MCF 10A (cell line): ENCODE measurements at regions not wholly inside any gene's neighbourhood (a gene's known extent, or its start where the extent isn't known, plus 50 kb on each side); places are given as distances from the start of the nearest gene placed in this dataset.

ENCODE experiments used
- BruUV-seq: library from RNA; stranded (reverse); fragments of 400-500 nt; replicated peaks from 2 replicates; lab custom pipeline; 2021; lab: Mats Ljungman, UMichigan
- CTCF ChIA-PET: fragments of 300-600 bp; sonication (Branson Sonifier 250); formaldehyde crosslinking; extraction: SDS; loops from one replicate; lab custom pipeline; 2021; ENCODE audit warnings: antibody characterized with exemption, inconsistent platforms; lab: Yijun Ruan, JAX
- POLR2A ChIA-PET: fragments of 300-600, 350-650 bp; sonication (Branson Sonifier 250); formaldehyde crosslinking; extraction: SDS; loops from one replicate; lab custom pipeline; 2020; ENCODE audit warnings: antibody characterized with exemption, inconsistent platforms; lab: Yijun Ruan, JAX
- DNase-seq: peaks from one replicate; pipeline ENCODE4 v3.0.0-alpha.2; 2018; ENCODE audit not compliant: unreplicated experiment
- H3K27ac Mint-ChIP-seq: one replicate; pipeline ENCODE4 v1.8.0; 2022; ENCODE audit warnings: mild to moderate bottlenecking, low read depth, mixed read lengths; ENCODE audit not compliant: unreplicated experiment
- H3K27me3 Mint-ChIP-seq: one replicate; pipeline ENCODE4 v1.8.0; 2022; ENCODE audit warnings: mixed read lengths; ENCODE audit not compliant: insufficient read depth, unreplicated experiment
- H3K36me3 Mint-ChIP-seq: one replicate; pipeline ENCODE4 v1.8.0; 2022; ENCODE audit warnings: mild to moderate bottlenecking, moderate library complexity, mixed read lengths; ENCODE audit not compliant: insufficient read depth, unreplicated experiment
- H3K4me1 Mint-ChIP-seq: one replicate; pipeline ENCODE4 v1.8.0; 2022; ENCODE audit warnings: mixed read lengths; ENCODE audit not compliant: insufficient read depth, unreplicated experiment
- H3K4me3 Mint-ChIP-seq: one replicate; pipeline ENCODE4 v1.8.0; 2022; ENCODE audit warnings: mild to moderate bottlenecking, moderate library complexity, mixed read lengths; ENCODE audit not compliant: unreplicated experiment
- H3K9me3 Mint-ChIP-seq: one replicate; pipeline ENCODE4 v1.8.0; 2022; ENCODE audit warnings: mixed read lengths; ENCODE audit not compliant: unreplicated experiment
- CTCF ChIP-seq: fragments of 200-600 bp; IDR thresholded peaks from one replicate; pipeline ENCODE4 v1.8.0; 2022; ENCODE audit warnings: antibody characterized with exemption, mild to moderate bottlenecking; ENCODE audit not compliant: unreplicated experiment
- intact Hi-C: fragments of 100-400 bp; cut with micrococcal nuclease; formaldehyde crosslinking; loops from 2 replicates; pipeline ENCODE4 v1.14.1; 2022

GRCh38 chr3:73718326-73719110, 93.8 kb upstream of the PDZRN3 start:
- intact Hi-C loops, result no loop called here
- no peaks in the 10 kb centered on the region for H3K27me3 Mint-ChIP-seq
- ChIA-PET POLR2A (interaction anchor here (0.6 kb wide), 1 partner anchor 77 kb away, joined by 3 read pairs; no protein-coding TSS in a partner anchor), CTCF (interaction anchor here (0.5 kb wide), 1 partner anchor 77 kb away, joined by 3 read pairs; no protein-coding TSS in a partner anchor)
- no peaks in the 10 kb centered on the region for H3K9me3 Mint-ChIP-seq
- no peak overlapping the region for H3K27ac Mint-ChIP-seq
- DNase-seq, result no peak
- H3K4me1 Mint-ChIP-seq, result no peaks in the 10 kb centered on the region
- no peaks in the 10 kb centered on the region for H3K36me3 Mint-ChIP-seq
- no peak overlapping the region for H3K4me3 Mint-ChIP-seq
- no TSS peak for BruUV-seq
- TF ChIP-seq CTCF, result no peak

- no TSS peak for BruUV-seq
- H3K9me3 Mint-ChIP-seq, result no peaks in the 10 kb centered on the region
- TF ChIP-seq CTCF, result no peak
- no peaks in the 10 kb centered on the region for H3K4me1 Mint-ChIP-seq
- CTCF ChIA-PET, result no interaction called here
- no peaks in the 10 kb centered on the region for H3K36me3 Mint-ChIP-seq
- intact Hi-C loops, result no loop called here
- POLR2A ChIA-PET, result interaction anchor here (0.7 kb wide), 1 partner anchor 10 kb away, joined by 3 read pairs; no protein-coding TSS in a partner anchor
- H3K27ac Mint-ChIP-seq, result no peak overlapping the region
- no peak overlapping the region for H3K4me3 Mint-ChIP-seq
- peak; percentile 50 for DNase-seq
- H3K27me3 Mint-ChIP-seq, result no peaks in the 10 kb centered on the region
Observed at GRCh38 chr3:73716418-73716817, 91.7 kb upstream of the PDZRN3 start.

- ChIA-PET POLR2A (no interaction called here), CTCF (interaction anchor here (0.6 kb wide), 1 partner anchor 151 kb away, joined by 3 read pairs; no protein-coding TSS in a partner anchor)
- no peaks in the 10 kb centered on the region for H3K27me3 Mint-ChIP-seq
- no peak overlapping the region for H3K27ac Mint-ChIP-seq
- H3K4me1 Mint-ChIP-seq, result peaks cover 7% of the 10 kb centered on the region
- TF ChIP-seq CTCF, result no peak
- H3K36me3 Mint-ChIP-seq, result no peaks in the 10 kb centered on the region
- intact Hi-C loops, result no loop called here
- DNase-seq, result no peak
- no TSS peak for BruUV-seq
- H3K9me3 Mint-ChIP-seq, result no peaks in the 10 kb centered on the region
- H3K4me3 Mint-ChIP-seq, result no peak overlapping the region
Observed at GRCh38 chr3:73710340-73710739, 85.6 kb upstream of the PDZRN3 start.

GRCh38 chr3:73709712-73710111, 85.0 kb upstream of the PDZRN3 start:
- Mint-ChIP-seq H3K9me3 (no peaks in the 10 kb centered on the region), H3K27ac (no peak overlapping the region), H3K4me1 (peaks cover 7% of the 10 kb centered on the region), H3K4me3 (no peak overlapping the region), H3K27me3 (no peaks in the 10 kb centered on the region), H3K36me3 (no peaks in the 10 kb centered on the region)
- TF ChIP-seq CTCF, result no peak
- ChIA-PET CTCF (interaction anchor here (0.6 kb wide), 1 partner anchor 151 kb away, joined by 3 read pairs; no protein-coding TSS in a partner anchor), POLR2A (no interaction called here)
- no TSS peak for BruUV-seq
- intact Hi-C loops, result no loop called here
- no peak for DNase-seq
